Activated CD4-positive, alpha-beta memory T cell treated with anti-CD3 and anti-CD28 coated beads, Interleukin-2, amount 10 ng/mL, durations not matched to agents 7 days and 5 days (primary cell): ENCODE measurements at regions not wholly inside any gene's neighbourhood (a gene's known extent, or its start where the extent isn't known, plus 50 kb on each side); places are given as distances from the start of the nearest gene placed in this dataset.
A peak's percentile ranks its signal among the peaks of the same experiment; 100 is the strongest.
"Not testable (repeated sequence)": the region's sequence is repeated elsewhere in the genome, so short reads cannot be mapped to it uniquely, and the experiment has no call there.

Experiments
- CTCF ChIA-PET: fragments of 350-600 bp; sonication (Branson Sonifier 250); formaldehyde crosslinking; loops from one replicate; lab custom pipeline; 2021; ENCODE audit warnings: antibody characterized with exemption, inconsistent platforms; lab: Charles Lee
- POLR2A ChIA-PET: fragments of 350-600 bp; sonication (Branson Sonifier 250); formaldehyde crosslinking; loops from one replicate; lab custom pipeline; 2021; ENCODE audit warnings: antibody characterized with exemption; lab: Charles Lee
- DNase-seq: peaks from one replicate; pipeline ENCODE4 v3.0.0-alpha.2; 2020
- H3K27ac Mint-ChIP-seq: one replicate; pipeline ENCODE4 v1.8.0; 2021; ENCODE audit warnings: mild to moderate bottlenecking, mixed read lengths
- H3K27me3 Mint-ChIP-seq: one replicate; pipeline ENCODE4 v1.8.0; 2021; ENCODE audit warnings: mixed read lengths
- H3K36me3 Mint-ChIP-seq: one replicate; pipeline ENCODE4 v1.8.0; 2021; ENCODE audit warnings: low read depth, mixed read lengths
- H3K4me1 Mint-ChIP-seq: one replicate; pipeline ENCODE4 v1.8.0; 2021; ENCODE audit warnings: mixed read lengths
- H3K4me3 Mint-ChIP-seq: one replicate; pipeline ENCODE4 v1.8.0; 2021; ENCODE audit warnings: mild to moderate bottlenecking, mixed read lengths
- H3K9me3 Mint-ChIP-seq: one replicate; pipeline ENCODE4 v1.8.0; 2021; ENCODE audit warnings: mixed read lengths

GRCh38 chrY:20891440-20892160 is 135.7 kb downstream of the RPS4Y2 start:
- ChIA-PET POLR2A (interaction anchor here (1.2 kb wide), 1 partner anchor 34 kb away, joined by 3 read pairs; no protein-coding TSS in a partner anchor), CTCF (interaction anchor here (1.2 kb wide), 1 partner anchor 34 kb away, joined by 3 read pairs; no protein-coding TSS in a partner anchor)
- no peak for DNase-seq
- Mint-ChIP-seq H3K27me3 (no peaks in the 10 kb centered on the region), H3K9me3 (peaks cover 2% of the 10 kb centered on the region), H3K36me3 (peaks cover 11% of the 10 kb centered on the region), H3K4me1 (peaks cover 13% of the 10 kb centered on the region), H3K27ac (peak overlapping the region; percentile 75), H3K4me3 (no peak overlapping the region)

- ChIA-PET POLR2A (interaction anchor here (1.3 kb wide), 1 partner anchor 33 kb away, joined by 3 read pairs; no protein-coding TSS in a partner anchor), CTCF (interaction anchor here (1.4 kb wide), 1 partner anchor 34 kb away, joined by 3 read pairs; no protein-coding TSS in a partner anchor)
- H3K27me3 Mint-ChIP-seq, result not testable (repeated sequence)
- H3K27ac Mint-ChIP-seq, result peak overlapping the region; percentile 73
- peak overlapping the region; percentile 11 for H3K4me3 Mint-ChIP-seq
- peaks cover 23% of the 10 kb centered on the region for H3K4me1 Mint-ChIP-seq
- H3K9me3 Mint-ChIP-seq, result peaks cover 19% of the 10 kb centered on the region
- peaks cover 44% of the 10 kb centered on the region for H3K36me3 Mint-ChIP-seq
- peak; percentile 77 for DNase-seq
Measured at GRCh38 chrY:20925350-20926091, 169.6 kb downstream of the RPS4Y2 start.

GRCh38 chrY:20929691-20930342 is 173.9 kb downstream of the RPS4Y2 start:
- H3K9me3 Mint-ChIP-seq, result peaks cover 7% of the 10 kb centered on the region
- DNase-seq, result no peak
- ChIA-PET CTCF (no interaction called here), POLR2A (no interaction called here)
- H3K27me3 Mint-ChIP-seq, result peaks cover 8% of the 10 kb centered on the region
- no peak overlapping the region for H3K4me3 Mint-ChIP-seq
- no peak overlapping the region for H3K27ac Mint-ChIP-seq
- H3K4me1 Mint-ChIP-seq, result peaks cover 18% of the 10 kb centered on the region
- peaks cover 15% of the 10 kb centered on the region for H3K36me3 Mint-ChIP-seq

GRCh38 chrY:20936709-20937251 is 180.9 kb downstream of the RPS4Y2 start:
- H3K27ac Mint-ChIP-seq, CTCF ChIA-PET, H3K9me3 Mint-ChIP-seq, POLR2A ChIA-PET, H3K27me3 Mint-ChIP-seq, H3K4me3 Mint-ChIP-seq, H3K36me3 Mint-ChIP-seq, H3K4me1 Mint-ChIP-seq, DNase-seq: not testable (repeated sequence)

- ChIA-PET CTCF (no interaction called here), POLR2A (no interaction called here)
- Mint-ChIP-seq H3K27ac (peak overlapping the region; percentile 52), H3K9me3 (no peaks in the 10 kb centered on the region), H3K36me3 (peaks cover 15% of the 10 kb centered on the region), H3K4me3 (no peak overlapping the region), H3K27me3 (no peaks in the 10 kb centered on the region), H3K4me1 (peaks cover 23% of the 10 kb centered on the region)
- DNase-seq, result no peak
Measured at GRCh38 chrY:20961512-20961911, 205.6 kb downstream of the RPS4Y2 start.

GRCh38 chrY:20967828-20968227 is 211.9 kb downstream of the RPS4Y2 start:
- ChIA-PET POLR2A (no interaction called here), CTCF (no interaction called here)
- no peaks in the 10 kb centered on the region for H3K27me3 Mint-ChIP-seq

GRCh38 chrY:20968237-20968636 is 212.3 kb downstream of the RPS4Y2 start:
- Mint-ChIP-seq H3K27ac (no peak overlapping the region), H3K27me3 (no peaks in the 10 kb centered on the region), H3K9me3 (no peaks in the 10 kb centered on the region), H3K4me1 (no peaks in the 10 kb centered on the region), H3K4me3 (no peak overlapping the region), H3K36me3 (peaks cover 15% of the 10 kb centered on the region)
- no peak for DNase-seq
- CTCF ChIA-PET, result no interaction called here
- POLR2A ChIA-PET, result no interaction called here

More at GRCh38 chrY:20967828-20968227, 211.9 kb downstream of the RPS4Y2 start:
- Mint-ChIP-seq H3K9me3 (no peaks in the 10 kb centered on the region), H3K36me3 (peaks cover 15% of the 10 kb centered on the region), H3K4me3 (no peak overlapping the region), H3K4me1 (peaks cover 1% of the 10 kb centered on the region), H3K27ac (no peak overlapping the region)
- no peak for DNase-seq

GRCh38 chrY:20971371-20971770 is 215.5 kb downstream of the RPS4Y2 start:
- ChIA-PET POLR2A (no interaction called here), CTCF (no interaction called here)
- H3K27ac Mint-ChIP-seq, result no peak overlapping the region
- H3K27me3 Mint-ChIP-seq, result no peaks in the 10 kb centered on the region
- H3K4me3 Mint-ChIP-seq, result no peak overlapping the region
- no peaks in the 10 kb centered on the region for H3K36me3 Mint-ChIP-seq
- H3K4me1 Mint-ChIP-seq, result no peaks in the 10 kb centered on the region
- no peaks in the 10 kb centered on the region for H3K9me3 Mint-ChIP-seq
- no peak for DNase-seq

- H3K4me1 Mint-ChIP-seq, result peaks cover 16% of the 10 kb centered on the region
- no peak for DNase-seq
- ChIA-PET POLR2A (no interaction called here), CTCF (no interaction called here)
- H3K27me3 Mint-ChIP-seq, result no peaks in the 10 kb centered on the region
- H3K4me3 Mint-ChIP-seq, result no peak overlapping the region
- no peak overlapping the region for H3K27ac Mint-ChIP-seq
- no peaks in the 10 kb centered on the region for H3K9me3 Mint-ChIP-seq
- H3K36me3 Mint-ChIP-seq, result no peaks in the 10 kb centered on the region
Measured at GRCh38 chrY:20986037-20986436, 230.1 kb downstream of the RPS4Y2 start.

- CTCF ChIA-PET, result no interaction called here
- Mint-ChIP-seq H3K4me3 (peak overlapping the region; percentile 30), H3K27ac (no peak overlapping the region), H3K4me1 (peaks cover 23% of the 10 kb centered on the region), H3K36me3 (no peaks in the 10 kb centered on the region), H3K9me3 (no peaks in the 10 kb centered on the region), H3K27me3 (no peaks in the 10 kb centered on the region)
- no peak for DNase-seq
- POLR2A ChIA-PET, result no interaction called here
Measured at GRCh38 chrY:20990123-20990522, 234.2 kb downstream of the RPS4Y2 start.

- Mint-ChIP-seq H3K9me3 (peaks cover 2% of the 10 kb centered on the region), H3K4me3 (peak overlapping the region; percentile 35), H3K27ac (peak overlapping the region; percentile 54), H3K4me1 (peaks cover 23% of the 10 kb centered on the region), H3K27me3 (no peaks in the 10 kb centered on the region), H3K36me3 (no peaks in the 10 kb centered on the region)
- CTCF ChIA-PET, result no interaction called here
- peak; percentile 17 for DNase-seq
- POLR2A ChIA-PET, result no interaction called here
Measured at GRCh38 chrY:20990869-20991548, 235.1 kb downstream of the RPS4Y2 start.

- ChIA-PET POLR2A (no interaction called here), CTCF (no interaction called here)
- H3K27me3 Mint-ChIP-seq, result no peaks in the 10 kb centered on the region
- DNase-seq, result no peak
- H3K27ac Mint-ChIP-seq, result no peak overlapping the region
- peaks cover 2% of the 10 kb centered on the region for H3K9me3 Mint-ChIP-seq
- H3K36me3 Mint-ChIP-seq, result no peaks in the 10 kb centered on the region
- H3K4me3 Mint-ChIP-seq, result no peak overlapping the region
- H3K4me1 Mint-ChIP-seq, result peaks cover 29% of the 10 kb centered on the region
Measured at GRCh38 chrY:20997355-20997754, 241.4 kb downstream of the RPS4Y2 start.
